IMR-90 (cell line): ENCODE measurements at regions not wholly inside any gene's neighbourhood (a gene's known extent, or its start where the extent isn't known, plus 50 kb on each side); places are given as distances from the start of the nearest gene placed in this dataset.

Experiments
- CTCF ChIP-seq: conservative IDR thresholded peaks from 2 replicates; pipeline ENCODE4 v1.5.1; 2012; ENCODE audit warnings: mild to moderate bottlenecking, low read depth, low read length, improper control_type of control experiment
- ELK1 ChIP-seq: fragments of 150-350 bp; IDR thresholded peaks from 2 replicates; pipeline ENCODE4 v1.6.1; 2016; ENCODE audit warnings: low read depth, mild to moderate bottlenecking, low read length, moderate library complexity, borderline replicate concordance
- MAZ ChIP-seq: IDR thresholded peaks from 2 replicates; pipeline ENCODE4 v1.6.1; 2012; ENCODE audit warnings: low read depth, mild to moderate bottlenecking, low read length, improper control_type of control experiment, moderate library complexity, borderline replicate concordance
- MXI1 ChIP-seq: IDR thresholded peaks from 2 replicates; pipeline ENCODE4 v1.6.1; 2012; ENCODE audit warnings: low read depth, mild to moderate bottlenecking, low read length, moderate library complexity, borderline replicate concordance
- POLR2A ChIP-seq: IDR thresholded peaks from 2 replicates; pipeline ENCODE4 v1.6.1; 2012; ENCODE audit warnings: mild to moderate bottlenecking, low read depth, low read length
- RCOR1 ChIP-seq: IDR thresholded peaks from 2 replicates; pipeline ENCODE4 v1.6.1; 2012; ENCODE audit warnings: mild to moderate bottlenecking, low read length, improper control_type of control experiment; ENCODE audit not compliant: insufficient replicate concordance
- RFX5 ChIP-seq: IDR thresholded peaks from 2 replicates; pipeline ENCODE4 v1.8.0; 2012; ENCODE audit warnings: low read depth, mild to moderate bottlenecking, low read length, moderate library complexity

GRCh38 chr17:15893658-15894024 lies 51.3 kb upstream of the ADORA2B start:
- TF ChIP-seq POLR2A (no peak), ELK1 (no peak), MAZ (no peak), CTCF (no peak), RFX5 (no peak), MXI1 (no peak), RCOR1 (no peak)
